Right forelimb (tissue), 1 donor: ENCODE measurements at regions not wholly inside any gene's neighbourhood (a gene's known extent, or its start where the extent isn't known, plus 50 kb on each side); places are given as distances from the start of the nearest gene placed in this dataset.

Experiments
- DNase-seq: peaks from one replicate; pipeline ENCODE4 v3.0.0-alpha.2; 2018

DNA sequence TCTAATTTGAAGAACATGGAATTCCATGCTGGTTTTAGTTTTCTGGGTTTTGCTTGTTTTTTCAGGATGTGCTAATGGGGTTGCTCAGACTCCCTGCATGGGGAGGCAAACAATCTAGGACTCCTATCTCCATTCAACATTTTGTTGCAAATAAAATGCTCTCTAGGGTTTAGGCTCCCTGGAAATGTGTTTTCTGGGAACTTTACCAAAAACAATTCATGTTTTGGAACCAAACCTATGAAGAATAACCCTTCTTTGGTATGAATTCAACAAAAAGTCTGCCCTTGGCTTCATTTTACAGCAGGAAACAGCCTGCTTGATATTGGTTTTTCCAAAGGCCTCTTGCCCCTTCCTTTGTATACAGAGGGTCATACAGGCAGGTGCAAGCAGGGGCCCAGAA is 217.7 kb downstream of the FOXA2 start:
- DNase-seq, result no peak

DNA sequence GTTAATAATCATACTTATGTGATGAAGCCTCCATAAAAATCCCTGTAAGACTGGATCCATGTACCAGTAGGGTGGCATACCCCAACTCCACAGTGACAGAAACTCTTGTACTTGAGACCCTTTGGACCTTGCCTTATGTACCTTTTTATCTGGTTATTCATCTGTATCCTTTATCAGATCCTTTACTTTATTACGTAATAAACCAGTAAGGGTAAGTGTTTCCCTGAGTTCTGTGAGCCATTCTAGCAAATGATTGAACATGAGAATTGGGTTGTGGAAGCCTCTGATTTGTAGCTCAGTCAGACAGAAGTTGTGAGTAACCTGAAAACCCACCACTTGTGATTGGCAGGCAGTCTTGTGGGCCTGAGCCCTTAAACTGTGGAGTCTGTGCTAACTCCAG is 229.7 kb downstream of the FOXA2 start:
- DNase-seq, result no peak

DNA sequence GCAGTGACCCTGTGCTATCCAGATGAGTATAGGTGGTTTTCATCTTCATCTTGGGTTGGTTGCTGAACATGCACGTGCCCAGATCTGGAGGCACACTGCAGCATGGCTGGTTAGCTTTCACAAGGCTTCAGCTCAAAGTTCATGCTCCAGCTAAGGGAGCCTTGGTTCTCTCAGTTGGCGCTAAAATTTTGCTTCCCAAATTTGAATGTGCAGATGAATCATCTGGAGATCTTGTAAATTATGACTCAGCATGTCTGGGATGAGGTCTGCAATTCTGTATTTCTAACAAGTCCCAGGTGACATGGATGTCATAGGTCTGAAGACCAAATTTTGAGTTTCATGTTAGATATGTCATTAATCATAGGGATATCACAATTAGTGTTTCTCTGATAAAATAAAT is 230.8 kb downstream of the FOXA2 start:
- DNase-seq, result no peak

DNA sequence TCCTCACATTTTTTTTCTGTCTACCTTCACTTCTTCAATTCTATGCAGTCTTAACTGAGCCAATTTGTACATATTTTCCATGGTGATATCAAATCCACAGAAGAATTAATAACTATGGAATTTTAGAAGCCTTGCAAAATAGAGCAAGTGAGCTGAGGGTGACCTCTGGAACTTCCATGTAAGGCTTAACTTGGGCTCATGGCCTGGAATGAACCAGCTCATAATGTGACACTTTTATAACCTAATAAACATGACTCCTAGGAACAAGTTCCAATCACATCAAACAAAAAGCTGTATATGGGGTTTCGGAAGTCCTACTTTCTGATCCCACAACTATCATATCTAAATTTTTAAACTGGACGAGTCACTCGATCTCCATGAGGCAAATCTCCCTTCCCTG is 232.4 kb downstream of the FOXA2 start:
- no peak for DNase-seq

DNA sequence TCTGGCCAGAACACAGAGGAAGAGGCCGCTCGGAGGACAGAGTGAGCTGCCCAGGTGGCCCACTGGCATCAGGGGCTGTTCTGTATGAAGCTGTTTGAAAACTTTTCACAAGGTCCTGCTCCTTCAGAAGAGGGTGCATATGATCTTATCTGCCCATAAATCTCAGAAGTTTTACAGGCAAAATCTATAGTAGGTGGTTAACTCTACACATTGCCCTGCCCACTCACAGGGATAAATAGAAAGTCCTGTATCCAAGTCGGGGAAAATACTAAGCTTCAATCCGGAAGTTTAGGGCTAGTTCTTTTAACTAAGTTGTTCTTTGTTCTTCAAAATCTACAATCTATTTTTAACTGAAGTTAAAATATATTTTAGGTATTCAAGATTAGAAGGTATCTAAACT is 233.7 kb downstream of the FOXA2 start:
- DNase-seq, result no peak

DNA sequence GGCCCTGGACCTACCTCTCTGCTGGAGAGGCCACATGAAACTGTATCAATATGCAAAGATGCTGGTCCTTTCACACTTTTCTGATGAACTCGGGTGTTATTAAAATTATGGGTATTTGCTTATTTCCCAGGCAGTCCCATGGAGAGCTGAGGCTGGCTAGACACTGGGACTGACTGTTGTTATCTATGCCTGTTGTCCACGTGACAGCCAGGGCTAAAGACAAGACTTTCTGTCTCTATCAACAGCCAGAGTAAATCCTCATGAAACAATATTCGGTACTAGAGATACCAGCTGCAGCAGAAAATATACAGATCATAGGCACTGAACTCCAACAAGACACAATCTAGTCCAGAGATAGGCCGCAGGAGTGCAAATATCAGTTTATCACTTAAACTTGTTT is 236.4 kb downstream of the FOXA2 start:
- no peak for DNase-seq

DNA sequence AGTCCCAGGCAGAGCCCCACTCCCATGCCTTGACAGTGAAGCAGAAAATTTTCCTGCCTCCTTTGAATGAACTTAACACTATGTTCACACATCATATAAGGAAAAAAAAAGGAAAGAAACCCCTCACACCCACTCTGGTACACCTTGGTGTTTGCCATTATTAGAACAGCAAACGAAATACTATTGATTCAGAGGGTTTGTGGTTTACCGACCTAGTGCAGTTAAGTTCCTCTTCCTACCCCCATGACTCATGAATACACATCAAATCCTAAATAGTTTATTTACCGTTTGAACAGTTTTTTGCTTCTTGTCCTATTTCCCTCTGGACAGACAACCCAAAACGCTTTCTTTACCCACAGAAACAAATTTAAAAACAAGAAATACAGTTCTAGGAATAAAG is 237.7 kb downstream of the FOXA2 start:
- DNase-seq, result no peak

DNA sequence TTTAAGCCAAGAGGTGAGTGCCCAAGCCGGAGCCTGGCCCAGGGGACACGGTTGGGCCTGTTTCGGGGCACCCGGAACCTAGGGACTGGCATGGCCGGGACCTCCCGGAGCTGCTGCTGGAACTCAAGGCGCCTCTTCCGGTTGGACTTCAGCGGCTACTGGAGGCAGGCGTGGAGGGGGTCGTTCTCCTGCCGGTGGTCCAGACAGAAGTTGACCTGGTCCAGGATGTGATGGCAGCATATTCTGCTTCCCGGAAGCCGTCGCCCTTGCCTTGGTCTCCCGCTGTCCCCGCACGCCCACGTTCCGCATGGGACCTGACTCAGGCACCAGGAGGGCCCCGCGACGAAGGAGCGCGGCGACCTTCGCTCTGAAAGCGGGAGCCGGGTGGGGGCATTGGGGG is 240.8 kb downstream of the FOXA2 start:
- DNase-seq, result no peak

DNA sequence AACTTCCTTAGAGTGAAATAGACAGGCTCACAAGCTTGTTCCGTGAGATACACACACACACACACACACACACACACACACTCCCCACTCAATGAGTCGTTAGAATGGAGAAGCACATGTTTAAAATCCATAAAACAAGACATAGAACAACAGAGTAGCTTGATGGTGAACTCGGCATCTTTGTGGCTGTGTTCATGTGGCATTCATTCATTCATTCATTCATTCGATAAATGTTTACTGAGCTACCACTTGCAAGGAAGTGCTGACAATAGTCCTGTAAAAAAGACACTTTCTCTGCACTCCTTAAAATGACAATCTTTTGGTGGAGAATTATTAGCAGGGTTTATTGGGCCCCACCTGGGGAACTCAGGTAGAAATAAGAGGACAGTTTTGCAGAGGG is 242.0 kb downstream of the FOXA2 start:
- no peak for DNase-seq

DNA sequence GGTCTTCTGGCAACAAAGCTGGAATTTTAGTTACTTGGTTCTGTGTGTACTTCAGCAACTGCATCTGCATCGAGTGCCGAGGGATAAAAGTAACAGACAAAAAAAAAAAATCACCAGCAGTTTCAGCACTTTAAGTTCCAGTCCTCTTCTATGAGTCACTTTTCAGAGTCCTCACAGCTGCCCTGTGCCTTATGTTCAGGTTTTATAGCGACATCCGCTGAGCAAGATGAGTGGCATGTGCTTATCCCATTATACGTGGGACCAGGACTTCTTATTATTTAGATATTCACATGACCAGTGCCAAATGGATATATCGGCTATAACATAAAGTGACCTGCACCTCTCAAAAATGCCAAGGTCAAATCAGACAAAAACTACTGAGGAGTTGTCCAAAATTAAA is 242.9 kb downstream of the FOXA2 start:
- no peak for DNase-seq

DNA sequence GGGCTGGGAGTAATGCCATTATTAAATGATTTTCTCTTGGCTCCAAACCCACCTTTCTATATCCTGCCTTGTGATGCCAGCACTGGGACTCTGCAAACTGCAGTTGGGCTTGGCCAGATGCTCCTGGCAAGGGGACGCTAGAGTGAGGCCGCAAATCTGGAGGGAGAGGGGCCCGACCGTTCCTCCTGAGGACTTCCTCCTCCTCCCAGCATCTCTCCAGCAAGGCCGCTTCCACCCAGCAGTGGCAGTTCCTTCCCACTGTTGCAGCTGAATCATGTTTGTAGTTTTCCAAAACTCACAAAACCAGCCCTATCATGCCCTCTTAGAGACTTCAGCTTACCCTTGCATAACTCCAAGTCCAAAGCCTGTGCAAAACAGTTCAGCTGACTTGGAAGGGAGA is 244.4 kb downstream of the FOXA2 start:
- no peak for DNase-seq

DNA sequence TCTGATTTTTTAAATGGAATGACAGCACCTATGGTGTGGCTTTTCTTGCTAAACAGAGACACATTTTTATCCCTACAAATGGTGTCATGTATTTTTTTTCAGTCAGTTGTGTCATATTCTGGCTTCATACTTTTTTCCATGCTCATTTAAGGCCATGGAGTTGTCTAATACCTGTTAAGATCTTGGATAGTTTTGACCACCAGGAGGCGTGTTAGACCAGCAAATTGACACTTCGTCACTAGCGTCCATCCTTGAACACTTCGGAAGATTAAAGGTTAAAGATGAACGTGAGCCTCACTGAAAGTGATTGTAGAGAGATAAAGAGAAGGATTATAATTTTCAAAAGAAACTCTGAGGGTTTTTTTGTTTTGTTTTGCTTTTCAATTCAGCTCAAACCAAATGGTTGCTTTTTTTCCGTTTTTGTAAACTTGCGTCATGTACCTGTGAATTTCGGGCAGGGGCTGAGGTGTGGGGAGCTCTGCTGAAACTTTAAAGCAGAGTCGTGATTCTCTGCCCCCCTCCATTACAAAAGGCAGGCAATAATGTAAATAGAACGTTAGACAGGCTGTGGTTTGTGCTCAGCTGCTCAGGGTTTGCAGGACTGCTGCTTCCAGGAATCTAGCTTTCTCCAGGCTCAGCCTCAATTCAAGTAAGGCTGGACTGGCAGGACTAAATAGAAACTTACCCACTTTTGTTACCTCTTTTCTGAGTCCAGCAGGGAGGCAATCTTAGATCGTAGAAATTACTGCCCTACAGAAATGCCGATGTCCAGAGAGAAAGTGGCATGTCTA is 245.1 kb downstream of the FOXA2 start:
- DNase-seq, result no peak

DNA sequence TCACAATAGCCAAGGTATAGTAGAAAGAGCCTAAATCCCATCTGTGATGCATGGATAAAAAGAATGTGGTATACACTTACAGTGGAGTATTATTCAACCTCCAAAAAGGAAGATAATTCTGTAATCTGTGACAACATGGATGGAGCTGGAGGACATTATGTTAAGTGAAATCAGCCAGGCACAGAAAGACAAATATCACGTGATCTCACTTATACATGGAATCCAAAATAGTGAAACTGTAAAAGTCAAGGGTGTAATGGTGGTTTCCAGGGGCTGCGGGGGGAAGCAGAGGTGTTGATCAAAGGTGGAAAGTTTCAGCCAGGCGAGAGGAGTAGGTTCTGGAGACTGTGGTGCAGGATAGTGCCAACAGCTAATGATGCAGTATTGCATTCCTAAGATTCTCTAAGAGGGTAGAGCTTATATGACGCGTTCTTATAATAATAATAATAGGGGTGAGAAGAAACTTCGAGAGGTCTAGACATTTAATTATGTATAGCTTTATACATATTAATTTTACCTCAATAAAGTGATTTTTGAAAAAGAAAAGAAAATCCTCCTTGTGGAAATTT is 246.1 kb downstream of the FOXA2 start:
- DNase-seq, result no peak

DNA sequence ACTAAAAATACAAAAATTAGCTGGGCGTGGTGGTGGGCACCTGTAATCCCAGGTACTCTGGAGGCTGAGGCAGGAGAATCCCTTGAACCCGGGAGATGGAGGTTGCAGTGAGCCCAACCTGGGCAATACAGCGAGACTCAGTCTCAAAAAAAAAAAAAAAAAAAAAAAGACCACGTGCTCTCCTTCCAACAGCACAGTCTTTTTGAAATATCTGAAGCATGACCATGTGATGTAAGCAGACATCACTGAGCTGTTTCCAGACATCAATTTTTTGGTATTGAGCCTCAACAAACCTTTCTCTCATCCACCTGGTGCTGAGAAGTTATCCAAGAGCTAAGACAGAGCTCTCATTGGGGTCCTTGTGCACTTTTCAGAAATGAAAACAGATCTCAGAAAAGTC is 249.2 kb downstream of the FOXA2 start:
- no peak for DNase-seq

DNA sequence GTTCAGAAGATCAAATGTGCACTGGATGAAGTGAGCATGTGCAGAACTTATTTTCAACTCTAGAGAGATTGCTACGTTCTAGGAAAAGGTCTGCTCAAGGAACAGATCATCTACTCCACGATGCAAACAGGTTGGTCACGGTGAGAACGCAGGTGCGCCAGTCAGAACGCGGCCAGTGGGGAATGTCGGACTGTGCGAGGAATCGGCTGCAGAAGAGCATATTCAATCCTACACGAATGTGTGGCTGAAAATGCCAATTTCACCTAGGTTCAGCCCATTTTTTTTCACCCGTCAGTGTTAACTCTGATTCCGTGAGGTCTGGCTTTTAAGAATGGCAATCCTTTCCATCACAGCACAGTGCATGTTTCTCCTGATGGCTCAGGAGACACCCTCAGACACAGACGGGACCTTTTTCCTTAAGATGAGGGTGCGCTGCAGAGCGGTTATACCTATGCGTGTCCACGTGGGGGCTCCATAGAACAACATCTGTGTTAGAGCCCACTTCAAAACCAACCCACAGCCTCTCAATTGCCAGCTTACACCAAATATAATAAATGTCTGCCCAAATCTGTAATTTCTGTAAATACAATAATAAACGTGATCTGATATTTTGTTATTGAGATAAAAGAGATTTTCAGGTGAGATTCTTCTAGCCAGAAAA is 250.4 kb downstream of the FOXA2 start:
- peak; percentile 65 for DNase-seq

DNA sequence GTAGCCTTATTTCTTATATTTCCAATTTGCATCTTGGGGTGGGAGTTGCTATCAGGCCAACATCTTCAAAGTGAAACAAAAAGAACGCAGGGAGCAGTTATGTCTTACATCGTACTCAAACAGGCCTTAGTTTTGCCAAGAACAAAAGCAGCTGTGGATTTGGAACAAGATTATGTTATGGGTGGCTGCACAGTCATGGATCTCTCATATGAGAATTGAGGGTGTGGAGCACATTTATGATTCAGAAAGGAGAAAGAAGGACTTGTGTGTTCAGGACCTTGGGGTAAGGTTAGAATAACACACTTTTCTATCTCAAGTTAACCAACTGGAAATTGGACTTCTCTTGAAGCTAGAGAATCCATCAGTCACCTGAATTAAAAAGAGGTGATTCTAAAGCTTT is 259.9 kb downstream of the FOXA2 start:
- DNase-seq, result no peak

DNA sequence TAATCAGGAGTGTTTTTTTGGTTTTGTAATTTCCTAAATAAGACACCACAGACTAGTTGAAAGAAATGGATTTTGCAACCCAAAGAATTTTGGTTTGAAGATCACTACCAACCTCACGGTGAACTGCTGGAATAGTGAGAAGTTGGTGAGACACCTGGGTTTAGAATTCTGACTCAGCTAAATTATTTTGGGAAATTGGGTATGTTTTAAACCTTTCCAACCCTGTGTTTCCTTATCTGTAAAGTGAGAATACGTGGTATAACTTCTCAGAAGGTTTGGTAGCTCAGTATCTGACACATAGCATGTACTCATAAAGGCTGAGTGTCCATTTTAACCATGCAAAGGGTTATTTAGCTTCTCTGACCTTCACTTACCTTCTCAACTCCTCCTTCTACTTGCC is 261.9 kb downstream of the FOXA2 start:
- no peak for DNase-seq

DNA sequence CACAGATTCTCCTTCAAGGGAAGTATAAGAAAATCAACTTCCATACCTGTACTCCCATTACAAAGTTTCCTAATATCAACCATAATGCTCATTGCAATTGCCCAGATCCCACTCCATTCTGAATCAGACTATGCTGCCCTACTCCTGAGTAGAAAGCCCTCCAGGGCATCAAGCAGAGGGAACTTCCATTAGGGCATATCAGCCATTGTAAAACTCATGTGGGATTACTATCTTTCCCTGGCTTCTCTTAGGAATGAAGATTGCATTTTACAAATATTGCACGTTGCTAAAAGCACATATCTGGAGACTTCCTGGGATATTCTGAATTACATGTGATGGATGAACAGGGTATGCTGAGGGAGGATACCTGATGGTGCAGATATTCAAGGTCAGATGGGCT is 263.2 kb downstream of the FOXA2 start:
- no peak for DNase-seq

DNA sequence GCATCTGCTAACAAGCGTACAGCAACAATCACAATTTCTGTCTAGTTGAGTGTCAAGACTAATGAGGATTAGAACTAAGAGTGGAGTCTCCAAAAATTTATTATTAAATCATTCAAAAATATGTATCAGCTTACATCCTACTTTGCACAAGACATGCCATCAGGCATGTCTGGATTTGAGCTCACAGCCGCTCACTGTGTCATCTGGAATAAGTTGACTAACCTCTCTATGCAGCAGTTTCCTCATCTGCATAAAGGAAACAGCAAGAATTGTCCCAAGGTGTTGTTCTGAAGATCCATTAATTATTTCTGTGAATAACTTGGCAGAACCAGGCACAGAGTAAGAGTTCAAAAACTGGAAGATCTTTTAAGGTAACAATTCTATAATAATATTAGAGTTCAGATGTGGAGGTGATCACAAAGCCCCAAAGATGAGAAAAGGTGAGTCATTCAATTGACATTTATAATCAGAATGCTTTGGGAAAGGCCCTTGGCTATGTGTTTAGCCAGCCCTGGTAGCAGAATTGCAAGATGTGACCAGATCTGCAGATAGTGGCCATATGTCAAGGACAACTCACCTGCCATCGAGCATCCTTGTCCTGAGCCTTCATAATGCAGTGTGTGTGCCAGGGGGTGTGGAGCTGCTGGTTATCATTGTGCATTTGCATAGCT is 264.0 kb downstream of the FOXA2 start:
- no peak for DNase-seq

DNA sequence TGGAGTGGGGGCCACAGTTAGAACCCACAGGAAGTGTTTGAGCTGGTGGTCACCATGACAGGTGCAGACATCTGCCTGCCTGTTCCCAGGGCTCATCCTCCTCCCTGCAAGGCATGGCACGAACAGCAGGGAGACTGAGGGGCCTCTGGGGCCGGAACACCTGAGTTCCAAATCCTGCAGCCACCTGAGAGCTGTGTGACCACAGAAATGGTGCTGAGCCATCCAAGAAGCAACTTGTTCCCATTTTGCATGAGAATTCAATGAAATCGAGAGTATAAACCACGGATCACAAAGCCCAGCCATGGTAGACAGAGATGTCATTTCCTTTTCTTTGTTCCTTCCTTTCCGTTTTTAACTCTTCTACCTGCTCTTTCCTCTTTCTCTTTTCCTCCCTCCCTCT is 268.6 kb downstream of the FOXA2 start:
- no peak for DNase-seq

DNA sequence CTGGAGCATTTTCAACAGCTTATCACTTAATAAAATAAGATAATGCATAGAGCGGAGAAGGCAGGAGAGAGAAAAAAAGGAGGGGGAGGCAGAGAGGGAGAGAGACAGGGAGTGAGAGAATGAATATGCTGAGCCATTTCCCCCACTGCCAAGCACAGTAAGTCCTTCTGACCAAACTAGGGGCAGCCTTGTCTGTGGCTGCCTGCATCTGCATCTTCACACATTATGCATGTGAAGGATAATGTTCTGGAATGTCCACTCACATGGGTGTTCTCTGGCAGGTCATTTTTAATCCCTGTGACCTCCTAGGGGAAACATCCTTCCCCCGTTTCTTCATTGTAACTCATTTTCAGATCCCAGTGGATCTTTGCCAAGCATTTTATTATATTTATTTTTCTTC is 269.3 kb downstream of the FOXA2 start:
- no peak for DNase-seq

DNA sequence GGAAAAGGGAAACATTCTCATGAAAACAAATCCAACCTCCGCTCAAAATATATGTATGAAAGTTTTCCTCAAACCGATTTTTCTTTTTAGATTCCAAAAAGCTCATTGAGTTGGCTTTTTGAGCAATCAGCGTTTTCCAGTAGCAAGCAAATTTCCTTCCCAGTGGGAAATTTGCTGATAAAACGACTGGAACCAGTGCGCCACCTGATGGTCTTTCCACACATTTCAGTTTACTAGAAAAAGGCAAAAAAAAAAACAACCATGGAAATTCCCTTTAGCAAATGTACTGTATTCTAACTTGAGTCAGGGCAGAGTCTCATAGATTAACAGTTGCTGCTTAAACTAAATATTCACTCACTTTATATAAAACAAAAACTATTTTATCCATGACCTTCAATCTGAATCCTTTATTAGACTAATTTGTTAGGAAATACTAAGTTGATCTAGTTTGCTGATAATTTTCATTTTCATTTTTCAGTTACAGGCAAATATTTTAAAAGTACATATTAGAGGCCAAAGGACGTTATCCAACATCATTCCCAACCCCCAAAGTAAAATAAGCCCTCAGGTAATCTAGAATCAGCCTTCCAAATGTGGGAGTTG is 271.5 kb downstream of the FOXA2 start:
- peak; percentile 52 for DNase-seq

DNA sequence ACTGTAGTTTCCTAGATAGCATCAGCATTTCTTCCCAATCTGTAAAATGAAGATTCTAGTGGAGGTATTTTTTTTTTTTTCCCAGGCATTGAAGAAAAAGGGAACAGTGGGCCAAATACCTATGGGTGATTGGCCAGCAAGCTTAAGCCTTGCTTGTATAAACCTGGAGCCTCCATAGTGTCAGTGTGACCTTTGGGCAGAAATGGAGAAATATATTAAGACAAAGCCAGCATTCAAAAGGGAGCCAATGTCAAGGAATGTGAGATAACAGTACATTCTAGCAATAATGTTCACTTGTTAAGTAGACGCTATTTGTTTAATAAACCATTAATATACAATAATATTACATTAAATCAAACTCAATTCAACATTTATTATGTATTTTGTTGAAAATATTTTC is 275.4 kb downstream of the FOXA2 start:
- no peak for DNase-seq

DNA sequence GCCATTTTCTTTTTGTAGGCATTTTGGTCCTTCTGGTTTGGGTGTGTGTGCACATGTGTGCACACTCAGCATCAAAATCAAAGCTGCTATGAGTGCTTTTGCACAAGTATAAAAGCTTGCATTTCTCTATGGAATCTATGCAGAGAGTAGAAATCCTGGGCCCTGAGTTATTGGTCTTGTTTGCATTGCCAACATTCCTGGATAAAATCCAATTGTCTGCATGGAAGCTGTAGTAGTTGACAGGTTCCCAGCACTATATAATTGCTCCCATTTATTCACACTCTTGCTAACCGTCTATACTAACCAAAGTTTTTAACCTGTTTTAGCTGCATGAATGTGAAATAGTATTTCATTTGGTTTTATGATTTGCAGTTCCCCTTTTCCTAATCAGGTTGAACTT is 277.0 kb downstream of the FOXA2 start:
- DNase-seq, result no peak
